ENCODE measurements at regions not wholly inside any gene's neighbourhood (a gene's known extent, or its start where the extent isn't known, plus 50 kb on each side); places are given as distances from the start of the nearest gene placed in this dataset.

GRCh38 chr2:146287281-146287680, 1557.5 kb upstream of the ACVR2A start:
- POLR2A ChIA-PET, result no interaction called here
- CTCF ChIA-PET, result interaction anchor here (2.5 kb wide), 1 partner anchor 11 kb away, joined by 5 read pairs; no protein-coding TSS in a partner anchor
- DNase-seq (ENCODE audit: extremely low spot score), result no peak

DNA sequence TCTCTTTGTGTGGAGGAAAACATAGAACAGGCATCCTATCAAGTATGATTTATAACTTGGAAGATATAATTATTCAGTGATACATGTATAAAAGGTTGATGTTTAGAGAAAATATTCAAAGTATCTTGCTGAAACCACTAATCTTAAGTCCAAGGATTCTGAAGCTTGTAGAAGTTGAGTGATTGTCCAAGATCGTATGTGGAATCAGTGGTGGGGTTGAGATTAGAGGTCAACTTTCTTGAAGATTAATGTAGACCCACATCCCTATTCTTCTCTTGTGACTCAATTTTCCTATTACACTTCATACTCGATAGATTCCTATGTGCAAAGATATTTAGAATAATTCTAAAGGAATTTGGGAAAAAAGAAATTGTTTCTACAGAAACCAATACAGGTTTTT, 1565.9 kb upstream of the ACVR2A start:
- ChIA-PET CTCF (no interaction called here), POLR2A (no interaction called here)
- no peak for TF ChIP-seq CTCF (IDR thresholded peaks at IDR 0.05; ENCODE audit: control extremely low read depth, extremely low read depth, low read depth, missing control alignments)
- no peak for DNase-seq (ENCODE audit: extremely low spot score)

More at GRCh38 chr2:146287281-146287680, 1557.5 kb upstream of the ACVR2A start:
- TF ChIP-seq CTCF (IDR thresholded peaks at IDR 0.05; ENCODE audit: control extremely low read depth, extremely low read depth, low read depth, missing control alignments), result no peak

- ChIA-PET POLR2A (no interaction called here), CTCF (no interaction called here)
- no peak for TF ChIP-seq CTCF (IDR thresholded peaks at IDR 0.05; ENCODE audit: control extremely low read depth, extremely low read depth, low read depth, missing control alignments)
- DNase-seq (ENCODE audit: extremely low spot score), result no peak
These were observed 1573.5 kb upstream of the ACVR2A start for GRCh38 chr2:146271131-146271831.

DNA sequence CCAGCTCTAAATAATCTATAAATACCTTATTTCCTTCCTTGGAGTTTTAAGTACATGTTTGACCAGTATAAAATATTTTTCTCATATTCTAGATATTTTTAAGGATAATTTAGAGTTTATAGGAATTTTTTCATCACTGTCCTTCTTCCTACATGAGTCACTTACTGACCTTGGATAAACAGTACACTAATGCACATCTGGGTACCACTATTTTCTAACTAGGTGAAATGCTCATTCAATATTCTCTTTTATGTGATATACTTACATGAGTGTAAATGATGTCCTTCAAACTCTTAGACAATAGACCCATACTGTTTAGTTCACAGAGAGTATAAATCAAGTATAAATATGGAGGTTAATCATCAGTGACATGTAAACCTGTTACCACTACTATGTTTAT, 1574.2 kb upstream of the ACVR2A start:
- ChIA-PET CTCF (no interaction called here), POLR2A (no interaction called here)
- no peak for DNase-seq (ENCODE audit: extremely low spot score)
- no peak for TF ChIP-seq CTCF (IDR thresholded peaks at IDR 0.05; ENCODE audit: control extremely low read depth, extremely low read depth, low read depth, missing control alignments)

DNA sequence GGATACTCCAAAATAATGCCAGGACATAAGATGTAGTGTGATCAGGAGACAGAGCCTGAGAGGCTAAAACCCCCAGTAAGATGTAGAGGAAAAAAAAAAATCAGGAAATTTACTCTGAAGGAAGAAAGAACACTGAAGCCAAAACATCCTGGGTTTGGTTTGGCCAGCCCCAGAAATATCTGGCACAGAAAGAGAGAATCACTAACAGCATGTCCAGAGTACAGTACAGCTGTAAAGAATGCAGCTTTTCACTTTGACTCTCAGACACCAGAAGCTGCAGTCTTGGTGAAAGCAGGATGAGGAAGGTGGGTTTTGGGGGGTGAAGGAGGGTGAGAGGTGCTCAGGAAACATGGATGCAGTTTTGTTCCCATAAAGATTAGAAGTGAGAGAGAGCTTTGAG, 1577.7 kb upstream of the ACVR2A start:
- DNase-seq (ENCODE audit: extremely low spot score), result no peak
- CTCF ChIA-PET, result no interaction called here
- TF ChIP-seq CTCF (IDR thresholded peaks at IDR 0.05; ENCODE audit: control extremely low read depth, extremely low read depth, low read depth, missing control alignments), result no peak
- POLR2A ChIA-PET, result no interaction called here

DNA sequence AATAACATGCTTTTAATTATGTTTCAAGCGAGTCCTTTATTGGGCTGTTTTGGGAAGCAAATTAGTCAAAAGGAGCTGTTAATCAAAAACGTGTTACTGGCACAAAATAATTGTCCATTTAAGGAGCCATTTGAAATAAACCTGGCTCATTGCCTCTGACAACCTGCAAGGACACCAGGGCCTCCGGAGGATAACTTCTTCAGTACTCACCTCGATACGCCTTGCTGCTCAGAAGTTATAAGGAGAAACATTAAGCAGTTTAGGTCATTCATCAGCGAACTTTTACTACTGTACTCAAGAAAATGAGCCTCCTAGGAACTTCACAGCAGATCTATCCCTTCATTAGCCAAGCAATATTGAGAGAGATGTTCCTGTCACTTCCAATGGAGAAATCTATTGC, 1579.2 kb upstream of the ACVR2A start:
- ChIA-PET CTCF (no interaction called here), POLR2A (no interaction called here)
- DNase-seq (ENCODE audit: extremely low spot score), result no peak
- no peak for TF ChIP-seq CTCF (IDR thresholded peaks at IDR 0.05; ENCODE audit: control extremely low read depth, extremely low read depth, low read depth, missing control alignments)
